ENCODE measurements at regions not wholly inside any gene's neighbourhood (a gene's known extent, or its start where the extent isn't known, plus 50 kb on each side); places are given as distances from the start of the nearest gene placed in this dataset.
"Not testable (repeated sequence)": the region's sequence is repeated elsewhere in the genome, so short reads cannot be mapped to it uniquely, and the experiment has no call there.

GRCh38 chr1:234785922-234786321 lies 175.9 kb upstream of the IRF2BP2 start:
- in situ Hi-C loops (cut with MboI; ENCODE audit: low sequenced_read_pairs): not testable (repeated sequence)

DNA sequence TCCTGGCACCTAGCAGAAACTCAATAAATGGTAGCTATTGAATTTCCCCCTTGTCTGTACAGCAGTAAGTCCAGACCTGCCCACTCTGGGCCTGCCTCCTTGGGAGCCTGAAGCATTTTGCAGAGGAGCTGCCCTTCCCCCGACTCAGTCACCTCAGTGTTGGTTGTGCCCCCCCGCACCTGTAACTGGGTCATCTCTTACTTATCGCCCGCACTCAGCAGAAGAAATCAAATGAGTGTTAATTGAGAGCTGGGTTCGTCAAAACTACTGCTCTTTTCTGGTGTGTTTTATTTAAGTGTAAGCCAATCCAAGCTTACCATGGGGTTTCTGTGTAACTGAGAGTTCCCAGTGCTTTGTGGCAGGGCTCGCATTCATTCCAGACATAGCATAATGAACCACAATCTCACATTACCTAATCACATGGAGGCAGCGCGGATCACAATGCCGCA lies 175.5 kb upstream of the IRF2BP2 start:
- in situ Hi-C loops (cut with MboI; ENCODE audit: low sequenced_read_pairs): not testable (repeated sequence)

- in situ Hi-C loops (cut with MboI; ENCODE audit: low sequenced_read_pairs): not testable (repeated sequence)
Observed at GRCh38 chr1:234784108-234784507, 174.1 kb upstream of the IRF2BP2 start.

DNA sequence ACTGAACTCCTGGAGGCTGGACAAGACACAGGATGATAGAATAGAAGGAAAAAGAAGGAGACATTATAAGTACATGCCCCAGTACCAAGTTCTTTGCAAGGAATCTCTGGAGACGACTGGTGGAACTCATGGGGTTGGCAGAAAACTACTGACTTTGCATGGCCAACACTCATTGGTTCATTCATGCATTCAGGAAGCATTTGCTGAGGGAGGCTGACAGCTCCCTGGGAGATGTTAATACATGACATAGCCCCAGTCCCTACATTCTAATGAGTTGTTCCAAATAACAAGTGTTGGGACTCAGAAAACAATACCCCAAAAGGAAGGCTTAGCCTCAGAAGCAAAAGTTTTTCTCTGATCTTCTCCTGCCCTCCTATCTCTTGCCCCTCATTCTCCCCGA lies 172.8 kb upstream of the IRF2BP2 start:
- in situ Hi-C loops (cut with MboI; ENCODE audit: low sequenced_read_pairs): no loop called here

GRCh38 chr1:234782105-234782751 lies 172.2 kb upstream of the IRF2BP2 start:
- in situ Hi-C loops (cut with MboI; ENCODE audit: low sequenced_read_pairs): no loop called here

- in situ Hi-C loops (cut with MboI; ENCODE audit: low sequenced_read_pairs): no loop called here
Observed at GRCh38 chr1:234781241-234782065, 171.5 kb upstream of the IRF2BP2 start.

DNA sequence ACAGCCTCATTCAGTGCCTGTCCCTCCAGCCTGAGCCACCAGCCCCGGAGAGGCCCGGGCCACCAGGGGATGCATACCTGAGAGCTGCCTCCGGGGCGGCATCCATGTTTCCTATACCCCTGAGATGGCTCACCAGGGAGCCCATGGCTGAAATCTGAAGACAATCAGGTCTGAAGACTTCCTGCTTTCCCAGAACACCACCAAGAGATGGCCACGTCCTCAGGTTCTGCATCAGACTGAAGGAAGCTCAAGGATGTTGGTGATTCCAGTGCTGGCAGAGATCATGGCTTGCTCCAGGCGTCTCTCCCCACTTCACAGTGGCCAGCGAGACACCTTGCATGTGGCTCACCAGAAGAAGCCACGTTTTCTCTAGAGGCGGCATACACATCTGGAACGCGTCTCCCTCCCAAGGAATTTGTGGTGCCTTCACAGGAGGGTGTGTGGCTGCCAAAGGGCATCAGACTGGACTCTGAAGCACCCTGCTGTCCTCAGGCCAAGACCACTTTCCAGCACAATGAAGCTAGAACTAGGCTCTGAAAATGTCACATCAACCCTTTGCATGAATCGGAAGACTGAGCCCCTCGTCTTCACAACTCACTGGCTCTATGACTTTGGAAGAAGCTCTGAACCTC lies 170.7 kb upstream of the IRF2BP2 start:
- in situ Hi-C loops (cut with MboI; ENCODE audit: low sequenced_read_pairs): no loop called here

DNA sequence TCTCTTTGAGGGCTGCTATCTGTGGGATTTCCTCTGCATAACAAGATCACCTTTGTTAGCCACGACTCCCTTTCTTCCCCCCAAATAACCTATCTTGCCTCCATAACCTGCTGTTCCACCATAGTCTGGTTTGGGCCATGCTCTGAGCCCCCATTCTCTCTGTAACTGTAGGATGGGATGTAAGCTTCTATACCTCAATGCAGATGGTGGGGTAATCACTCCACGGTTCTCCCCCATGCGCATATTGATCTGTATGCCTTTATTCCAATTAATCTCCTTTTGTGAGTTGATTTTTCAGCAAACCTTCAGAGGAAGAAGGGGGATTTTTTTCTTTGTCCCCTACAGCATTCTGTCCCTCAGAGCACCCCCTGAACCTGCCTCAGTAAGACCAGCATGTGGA lies 170.1 kb upstream of the IRF2BP2 start:
- in situ Hi-C loops (cut with MboI; ENCODE audit: low sequenced_read_pairs): no loop called here

DNA sequence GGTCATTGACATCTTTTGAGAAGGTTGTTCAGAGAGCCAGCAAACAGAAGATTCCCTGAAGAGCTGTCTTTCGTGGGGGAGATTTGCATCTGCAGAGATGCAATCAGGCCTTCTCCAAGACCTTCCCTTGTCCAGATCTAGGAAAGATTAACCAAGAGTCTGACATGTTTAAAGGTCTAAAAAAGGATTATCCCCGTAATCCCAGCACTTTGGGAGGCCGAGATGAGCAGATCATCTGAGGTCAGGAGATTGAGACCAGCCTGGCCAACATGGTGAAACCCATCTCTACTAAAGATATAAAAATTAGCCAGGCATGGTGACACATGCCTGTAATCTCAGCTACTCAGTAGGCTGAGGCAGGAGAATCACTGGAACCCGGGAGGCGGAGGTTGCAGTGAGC lies 169.6 kb upstream of the IRF2BP2 start:
- in situ Hi-C loops (cut with MboI; ENCODE audit: low sequenced_read_pairs): not testable (repeated sequence)

DNA sequence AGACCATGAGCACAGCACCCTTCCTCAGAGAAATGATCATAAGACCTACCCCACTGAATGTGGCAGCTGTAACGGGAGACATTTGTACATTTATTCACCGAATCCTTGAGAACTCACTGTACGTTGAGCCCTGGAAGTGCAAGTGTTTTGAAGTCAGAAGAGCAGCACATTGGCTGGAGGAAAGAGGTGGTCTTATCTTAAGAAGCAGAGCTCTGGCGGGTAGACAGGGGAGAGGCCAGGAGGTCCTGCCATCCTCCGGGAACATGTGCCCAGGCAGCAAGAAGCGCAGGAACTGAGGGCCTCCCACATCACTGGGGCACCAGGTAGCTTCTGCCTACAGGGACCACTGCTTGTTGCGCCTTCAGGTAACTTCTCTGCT lies 169.2 kb upstream of the IRF2BP2 start:
- in situ Hi-C loops (cut with MboI; ENCODE audit: low sequenced_read_pairs): no loop called here

GRCh38 chr1:234778221-234779159 lies 168.5 kb upstream of the IRF2BP2 start:
- in situ Hi-C loops (cut with MboI; ENCODE audit: low sequenced_read_pairs): no loop called here

DNA sequence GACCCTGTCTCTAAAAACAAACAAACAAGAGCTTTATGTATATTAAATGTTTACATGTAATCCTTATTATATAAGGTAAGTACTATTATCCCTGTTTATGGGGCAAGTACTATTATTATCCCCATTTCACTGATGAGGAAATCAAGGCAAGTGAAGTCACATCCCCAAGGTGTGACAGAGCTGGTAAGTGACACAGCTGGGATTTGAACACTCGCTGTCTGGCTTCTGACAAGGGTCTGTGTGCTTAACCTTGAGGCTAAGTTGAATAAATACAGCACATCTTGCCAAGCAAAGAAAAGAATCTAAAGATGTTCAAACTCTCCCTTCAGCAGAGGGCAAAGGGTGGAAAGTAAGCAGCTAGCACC lies 167.9 kb upstream of the IRF2BP2 start:
- in situ Hi-C loops (cut with MboI; ENCODE audit: low sequenced_read_pairs): no loop called here

GRCh38 chr1:234776876-234777855 lies 167.2 kb upstream of the IRF2BP2 start:
- in situ Hi-C loops (cut with MboI; ENCODE audit: low sequenced_read_pairs): no loop called here

DNA sequence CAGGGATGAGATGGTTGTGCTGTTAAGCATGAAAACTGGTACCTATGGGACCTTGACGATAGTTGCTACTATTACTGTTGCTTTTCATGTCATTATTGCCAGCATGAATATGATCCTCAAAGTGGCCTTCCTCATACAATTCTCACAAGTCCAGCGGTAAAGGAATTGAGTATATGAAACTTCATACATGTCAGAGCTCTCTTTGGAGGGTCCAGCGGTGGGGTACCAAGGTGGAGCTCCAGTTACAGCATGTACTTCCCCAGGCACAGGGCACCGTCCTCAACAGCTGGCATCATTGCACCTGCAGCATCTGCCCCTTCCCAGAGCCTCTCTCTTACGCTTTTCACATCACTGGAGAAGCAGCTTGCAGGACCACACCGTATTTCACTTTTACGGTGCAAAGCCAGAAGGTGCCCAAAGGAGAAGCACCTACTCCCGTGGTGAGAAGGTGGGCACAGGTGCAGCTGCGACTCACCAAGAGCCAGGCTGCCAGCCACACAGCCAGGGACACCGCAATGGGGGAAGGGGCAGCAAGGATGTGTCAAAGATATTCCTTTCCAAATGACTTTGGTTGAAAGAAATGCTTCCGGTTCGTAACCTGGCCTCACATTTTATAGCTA lies 166.4 kb upstream of the IRF2BP2 start:
- in situ Hi-C loops (cut with MboI; ENCODE audit: low sequenced_read_pairs): no loop called here

DNA sequence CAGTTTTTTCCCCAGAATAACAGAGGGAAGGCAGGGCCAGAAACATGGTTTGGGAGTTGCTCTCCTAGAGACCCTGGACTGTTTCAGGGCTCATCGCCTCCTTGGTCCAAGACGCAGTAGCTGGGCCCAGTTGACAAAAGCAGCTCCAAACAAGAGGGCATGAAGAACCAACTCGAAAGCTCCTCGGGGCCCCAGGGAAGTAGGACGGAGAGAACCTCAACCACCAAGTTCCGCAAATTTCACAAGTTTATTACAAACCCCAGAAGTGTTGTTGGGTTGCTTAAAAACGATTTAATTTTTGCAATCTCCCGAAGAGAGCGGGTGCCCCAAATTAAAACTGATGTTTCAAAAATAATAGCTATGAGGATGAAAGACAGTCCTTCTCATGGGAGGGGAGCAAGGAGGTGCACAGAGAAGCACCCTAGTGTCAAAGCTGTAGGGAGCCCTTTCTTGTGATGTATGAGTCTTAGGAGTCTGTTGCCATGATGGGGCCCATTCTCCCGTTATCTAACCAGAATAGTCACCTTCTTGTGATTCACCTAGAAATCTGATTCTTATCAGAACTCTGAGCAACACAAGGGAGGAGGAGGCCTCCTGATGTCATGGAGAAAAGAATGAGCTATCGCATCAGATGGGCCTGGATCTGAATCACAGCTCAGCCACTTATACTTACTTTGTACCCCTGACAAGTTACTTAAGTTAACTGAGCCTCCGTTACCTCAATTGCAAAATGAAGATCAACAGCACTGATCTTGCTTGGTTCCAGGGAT lies 165.7 kb upstream of the IRF2BP2 start:
- in situ Hi-C loops (cut with MboI; ENCODE audit: low sequenced_read_pairs): no loop called here

- in situ Hi-C loops (cut with MboI; ENCODE audit: low sequenced_read_pairs): no loop called here
Observed at GRCh38 chr1:234774971-234775370, 165.0 kb upstream of the IRF2BP2 start.

GRCh38 chr1:234773936-234774677 lies 164.1 kb upstream of the IRF2BP2 start:
- in situ Hi-C loops (cut with MboI; ENCODE audit: low sequenced_read_pairs): no loop called here
